Peyer's patch (tissue), 4 donors: ENCODE measurements at regions not wholly inside any gene's neighbourhood (a gene's known extent, or its start where the extent isn't known, plus 50 kb on each side); places are given as distances from the start of the nearest gene placed in this dataset.
A peak's percentile ranks its signal among the peaks of the same experiment; 100 is the strongest.
"Not testable (repeated sequence)": the region's sequence is repeated elsewhere in the genome, so short reads cannot be mapped to it uniquely, and the experiment has no call there.

Experiments
- DNase-seq, 3 donors: peaks; one replicate each; pipeline ENCODE4 v3.0.0-alpha.2; 2017 to 2019
- H3K27ac ChIP-seq, 4 donors: fragments of 200-600 bp; sonication (generic); one replicate each; pipeline ENCODE4 v1.5.1; 2016 to 2019
- H3K27me3 ChIP-seq, 2 donors: fragments of 200-600 bp; sonication (generic); one replicate each; pipeline ENCODE4 v1.5.1; 2019
- H3K36me3 ChIP-seq, 3 donors: fragments of 200-600 bp; sonication (generic); one replicate each; pipeline ENCODE4 v1.5.1; 2016 to 2019
- H3K4me1 ChIP-seq, 4 donors: fragments of 200-600 bp; sonication (generic); one replicate each; pipeline ENCODE4 v1.5.1; 2016 to 2019
- H3K4me3 ChIP-seq, 4 donors: fragments of 200-600 bp; sonication (generic); 1 replicate in 3 of 4; 2 replicates in 1 of 4; pipeline ENCODE4 v1.5.1; 2016 to 2019; ENCODE audit warnings: mild to moderate bottlenecking in 1 of 4
- H3K9me3 ChIP-seq, 4 donors: fragments of 200-600 bp; sonication (generic); one replicate each; pipeline ENCODE4 v1.5.1; 2016 to 2019; ENCODE audit warnings: mild to moderate bottlenecking in 1 of 4
- POLR2A ChIP-seq, 2 donors: fragments of 450-650 bp; IDR thresholded peaks; one replicate each; pipeline ENCODE4 v1.5.1; 2017; ENCODE audit warnings: antibody characterized with exemption in 2 of 2, mild to moderate bottlenecking in 2 of 2, moderate library complexity in 2 of 2
- TF ChIP-seq, protein P1 (sequence below), 6 experiments: fragments of 450-650 bp in 4 of 6; fragments of 200-600 bp in 2 of 6; sonication (generic) in 1 of 6; IDR thresholded peaks; one replicate each; pipeline ENCODE4 v1.5.1; 2017 to 2019; ENCODE audit warnings: antibody characterized with exemption in 6 of 6, mild to moderate bottlenecking in 3 of 6, moderate library complexity in 1 of 6

DNA sequence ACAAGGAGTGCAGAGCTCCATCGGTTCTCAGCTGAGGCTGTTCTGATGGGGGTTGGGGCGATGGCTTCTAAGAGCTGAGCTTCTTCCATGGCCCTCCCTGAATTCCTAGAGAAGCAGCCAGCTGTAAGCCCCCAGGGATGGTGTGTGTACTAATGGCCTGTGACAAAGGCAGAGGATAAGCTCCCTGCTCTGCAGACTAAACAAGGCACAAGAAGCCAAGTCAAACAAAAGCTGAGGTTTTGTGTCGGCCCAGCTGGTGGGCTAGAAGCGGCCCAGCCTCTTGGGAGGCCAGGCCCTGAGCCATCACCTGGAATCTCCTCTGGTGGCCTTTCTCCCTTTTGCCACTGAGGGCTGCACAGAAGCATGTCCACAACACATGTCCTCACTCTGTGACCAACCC, 75.0 kb upstream of the XPA start:
- Histone ChIP-seq H3K27ac (no peak overlapping the region), H3K4me1 (peaks cover 0 to 15% (median 0%) of the 10 kb centered on the region in 4 donors)
- no peak for TF ChIP-seq POLR2A (IDR thresholded peaks at IDR 0.05)
- TF ChIP-seq, protein P1, sequence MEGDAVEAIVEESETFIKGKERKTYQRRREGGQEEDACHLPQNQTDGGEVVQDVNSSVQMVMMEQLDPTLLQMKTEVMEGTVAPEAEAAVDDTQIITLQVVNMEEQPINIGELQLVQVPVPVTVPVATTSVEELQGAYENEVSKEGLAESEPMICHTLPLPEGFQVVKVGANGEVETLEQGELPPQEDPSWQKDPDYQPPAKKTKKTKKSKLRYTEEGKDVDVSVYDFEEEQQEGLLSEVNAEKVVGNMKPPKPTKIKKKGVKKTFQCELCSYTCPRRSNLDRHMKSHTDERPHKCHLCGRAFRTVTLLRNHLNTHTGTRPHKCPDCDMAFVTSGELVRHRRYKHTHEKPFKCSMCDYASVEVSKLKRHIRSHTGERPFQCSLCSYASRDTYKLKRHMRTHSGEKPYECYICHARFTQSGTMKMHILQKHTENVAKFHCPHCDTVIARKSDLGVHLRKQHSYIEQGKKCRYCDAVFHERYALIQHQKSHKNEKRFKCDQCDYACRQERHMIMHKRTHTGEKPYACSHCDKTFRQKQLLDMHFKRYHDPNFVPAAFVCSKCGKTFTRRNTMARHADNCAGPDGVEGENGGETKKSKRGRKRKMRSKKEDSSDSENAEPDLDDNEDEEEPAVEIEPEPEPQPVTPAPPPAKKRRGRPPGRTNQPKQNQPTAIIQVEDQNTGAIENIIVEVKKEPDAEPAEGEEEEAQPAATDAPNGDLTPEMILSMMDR (IDR thresholded peaks at IDR 0.05): no peak

DNA sequence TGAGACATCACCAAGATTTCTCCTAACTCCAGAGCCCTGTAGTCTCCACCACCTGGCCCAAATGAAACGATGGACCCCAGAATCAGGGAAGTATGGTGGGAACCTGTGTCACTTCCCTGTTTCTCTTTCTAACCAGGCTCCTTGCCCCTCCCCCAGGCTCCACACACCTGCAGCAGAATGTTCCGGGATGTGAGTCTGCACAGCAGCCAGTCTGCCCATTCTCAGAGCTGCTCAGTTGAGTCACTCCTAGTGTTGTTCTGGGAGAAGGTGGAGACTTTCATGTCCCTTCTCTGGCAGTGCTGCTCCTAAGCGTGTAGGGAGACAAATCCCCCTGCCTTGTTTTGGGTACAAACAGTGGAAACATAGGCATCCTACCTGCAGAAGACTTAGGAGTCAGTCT, 76.0 kb upstream of the XPA start:
- Histone ChIP-seq H3K27me3 (no peaks in the 10 kb centered on the region), H3K9me3 (peaks cover 0 to under 1% (median 0%) of the 10 kb centered on the region in 4 donors), H3K36me3 (no peaks in the 10 kb centered on the region), H3K4me3 (no peak overlapping the region), H3K4me1 (peaks cover 0 to 15% (median 0%) of the 10 kb centered on the region in 4 donors), H3K27ac (no peak overlapping the region)
- no peak for TF ChIP-seq POLR2A (IDR thresholded peaks at IDR 0.05)
- TF ChIP-seq, protein P1 (IDR thresholded peaks at IDR 0.05): no peak
- DNase-seq: peak in 1 of 3 donors; percentile 60

More for the DNA sequence above, 75.0 kb upstream of the XPA start:
- no peaks in the 10 kb centered on the region for H3K9me3 ChIP-seq
- H3K36me3 ChIP-seq: no peaks in the 10 kb centered on the region
- no peak overlapping the region for H3K4me3 ChIP-seq
- DNase-seq: no peak
- no peaks in the 10 kb centered on the region for H3K27me3 ChIP-seq

DNA sequence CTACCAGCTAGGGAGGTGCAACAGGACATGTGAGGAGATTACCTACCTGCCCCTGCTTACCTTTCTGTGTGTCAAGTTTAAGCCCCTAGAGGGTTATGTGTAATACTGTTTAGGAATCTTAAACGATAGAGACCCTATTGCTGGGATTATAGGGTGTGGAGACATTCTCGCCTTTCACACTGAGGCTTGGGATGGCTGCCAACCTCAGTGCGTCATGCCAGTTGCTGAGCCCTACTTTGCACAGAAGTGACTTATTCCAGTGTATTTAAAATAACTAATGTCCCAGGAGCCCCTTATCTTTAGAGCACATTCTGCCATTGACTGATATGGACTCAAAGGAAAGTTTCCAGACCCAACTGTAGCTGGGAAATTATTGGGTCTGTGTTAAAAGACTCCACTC, 76.6 kb upstream of the XPA start:
- peak in 1 of 3 donors; percentile 63 for DNase-seq
- peaks cover 0 to 7% (median 0%) of the 10 kb centered on the region in 4 donors for H3K9me3 ChIP-seq
- H3K27ac ChIP-seq: no peak overlapping the region
- H3K4me3 ChIP-seq: no peak overlapping the region
- TF ChIP-seq, protein P1 (IDR thresholded peaks at IDR 0.05): no peak
- TF ChIP-seq POLR2A (IDR thresholded peaks at IDR 0.05): no peak
- H3K27me3 ChIP-seq: no peaks in the 10 kb centered on the region
- no peaks in the 10 kb centered on the region for H3K36me3 ChIP-seq
- H3K4me1 ChIP-seq: peaks cover 0 to 15% (median 0%) of the 10 kb centered on the region in 4 donors

DNA sequence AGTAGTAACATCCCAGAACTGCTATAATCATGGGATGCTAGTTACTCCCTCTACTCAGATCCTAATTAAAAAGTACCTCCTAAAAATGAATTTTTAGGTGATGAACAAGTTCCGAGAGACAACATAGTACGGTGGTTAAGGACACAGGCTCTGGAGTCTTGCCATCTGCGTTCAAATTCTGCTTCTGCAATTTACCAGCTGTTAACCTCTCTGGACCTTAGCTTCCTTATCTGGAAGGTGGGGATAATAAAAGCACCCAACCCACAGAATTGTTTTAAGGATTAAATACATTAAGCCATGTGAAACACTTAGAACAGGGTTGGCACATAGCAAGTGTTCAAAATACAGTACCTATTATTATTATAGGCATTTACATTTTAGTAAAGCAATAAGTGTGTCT, 77.5 kb upstream of the XPA start:
- H3K27me3 ChIP-seq: no peaks in the 10 kb centered on the region
- peak overlapping the region in 1 of 4 donors; percentile 45 for H3K27ac ChIP-seq
- no peak overlapping the region for H3K4me3 ChIP-seq
- TF ChIP-seq, protein P1 (IDR thresholded peaks at IDR 0.05): no peak
- no peak for TF ChIP-seq POLR2A (IDR thresholded peaks at IDR 0.05)
- peaks cover 0 to 15% (median 0%) of the 10 kb centered on the region in 4 donors for H3K4me1 ChIP-seq
- DNase-seq: no peak
- H3K9me3 ChIP-seq: peaks cover 0 to 12% (median under 1%) of the 10 kb centered on the region in 4 donors
- no peaks in the 10 kb centered on the region for H3K36me3 ChIP-seq

DNA sequence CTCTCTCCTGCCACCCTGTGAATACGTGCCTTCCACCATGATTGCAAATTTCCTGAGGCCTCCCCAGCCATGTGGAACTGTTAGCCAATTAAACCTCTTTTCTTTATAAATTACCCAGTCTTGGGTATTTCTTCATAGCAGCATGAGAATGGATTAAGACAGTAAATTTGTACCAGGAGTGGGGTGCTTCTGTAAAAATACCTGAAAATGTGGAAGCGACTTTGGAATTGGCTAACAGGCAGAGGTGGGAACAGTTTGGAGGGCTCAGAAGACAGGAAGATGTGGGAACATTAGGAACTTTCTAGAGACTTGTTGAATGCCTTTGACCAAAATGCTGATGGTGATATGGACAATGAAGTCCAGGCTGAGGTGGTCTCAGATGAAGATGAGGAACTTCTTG, 74.3 kb upstream of the FOXE1 start:
- not testable (repeated sequence) for H3K27me3 ChIP-seq, H3K27ac ChIP-seq, H3K4me1 ChIP-seq, H3K36me3 ChIP-seq, H3K4me3 ChIP-seq, DNase-seq
- H3K9me3 ChIP-seq: peaks cover 0 to 12% (median 2%) of the 10 kb centered on the region in 4 donors

DNA sequence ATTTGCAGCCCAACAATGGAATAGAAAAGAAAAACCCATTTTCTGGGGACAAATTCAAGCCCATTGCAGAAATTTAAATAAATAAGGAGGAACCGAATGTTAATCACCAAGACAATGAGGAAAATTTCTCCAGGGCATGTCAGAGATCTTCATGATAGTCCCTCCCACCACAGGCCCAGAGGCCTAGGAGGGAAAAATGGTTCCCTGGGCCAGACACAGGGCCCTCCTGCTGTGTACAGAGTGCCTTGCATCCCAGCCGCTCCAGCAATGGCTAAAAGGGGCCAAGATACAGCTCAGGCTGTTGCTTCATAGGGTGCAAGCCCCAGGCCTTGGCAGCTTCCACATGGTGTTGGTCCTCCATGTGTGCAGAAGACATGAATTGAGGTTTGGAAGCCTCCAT, 73.4 kb upstream of the FOXE1 start:
- Histone ChIP-seq H3K4me1 (no peaks in the 10 kb centered on the region), H3K27ac (no peak overlapping the region), H3K9me3 (peaks cover 0 to 12% (median 2%) of the 10 kb centered on the region in 4 donors), H3K36me3 (no peaks in the 10 kb centered on the region), H3K27me3 (no peaks in the 10 kb centered on the region), H3K4me3 (no peak overlapping the region)
- TF ChIP-seq POLR2A (IDR thresholded peaks at IDR 0.05): no peak
- TF ChIP-seq, protein P1 (IDR thresholded peaks at IDR 0.05): no peak
- no peak for DNase-seq
